BE2C (cell line): ENCODE measurements at regions not wholly inside any gene's neighbourhood (a gene's known extent, or its start where the extent isn't known, plus 50 kb on each side); places are given as distances from the start of the nearest gene placed in this dataset.

Source experiments
- DNase-seq: peaks from one replicate; pipeline ENCODE4 v3.0.0-alpha.2; 2020
- H3K27me3 ChIP-seq: fragments of 250-450 bp; sonication (Bioruptor Pico); 2 replicates; pipeline ENCODE4 v1.5.1; 2020; ENCODE audit warnings: mild to moderate bottlenecking
- H3K36me3 ChIP-seq: fragments of 250-450 bp; sonication (Bioruptor Pico); 2 replicates; pipeline ENCODE4 v1.5.1; 2020; ENCODE audit warnings: mild to moderate bottlenecking
- H3K4me1 ChIP-seq: fragments of 250-450 bp; sonication (Bioruptor Pico); 2 replicates; pipeline ENCODE4 v1.5.1; 2020
- H3K4me3 ChIP-seq: 2 replicates; pipeline ENCODE4 v1.5.1; 2011; ENCODE audit warnings: low read depth, low read length
- H3K9me3 ChIP-seq: fragments of 250-450 bp; sonication (Bioruptor Pico); 2 replicates; pipeline ENCODE4 v1.5.1; 2020
- TF ChIP-seq, protein P1 (sequence below): IDR thresholded peaks from 2 replicates; pipeline ENCODE4 v1.5.1; 2012; ENCODE audit warnings: mild to moderate bottlenecking, low read depth, low read length

DNA sequence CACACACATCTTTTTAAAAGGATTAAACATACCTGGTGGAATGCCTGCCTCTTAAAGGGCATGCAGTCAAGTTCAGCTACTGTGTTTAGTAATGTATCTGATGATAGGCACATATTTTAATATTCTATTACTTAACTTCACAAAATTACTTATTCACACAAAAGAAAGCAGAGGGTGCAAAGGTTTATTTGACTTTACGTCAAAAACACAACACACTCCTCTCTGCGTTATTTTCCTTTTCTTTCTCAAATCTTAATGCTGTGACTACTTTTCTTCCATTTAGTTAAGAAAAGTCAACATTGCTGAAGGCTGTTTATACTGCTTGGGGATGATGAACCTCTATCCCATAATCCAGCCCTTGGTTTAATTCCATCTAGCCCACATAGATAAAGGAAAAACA lies 127.9 kb upstream of the ST6GAL2 start:
- H3K4me1 ChIP-seq, result no peaks in the 10 kb centered on the region
- H3K27me3 ChIP-seq, result no peaks in the 10 kb centered on the region
- H3K4me3 ChIP-seq, result no peak overlapping the region
- no peak for DNase-seq
- TF ChIP-seq, protein P1, sequence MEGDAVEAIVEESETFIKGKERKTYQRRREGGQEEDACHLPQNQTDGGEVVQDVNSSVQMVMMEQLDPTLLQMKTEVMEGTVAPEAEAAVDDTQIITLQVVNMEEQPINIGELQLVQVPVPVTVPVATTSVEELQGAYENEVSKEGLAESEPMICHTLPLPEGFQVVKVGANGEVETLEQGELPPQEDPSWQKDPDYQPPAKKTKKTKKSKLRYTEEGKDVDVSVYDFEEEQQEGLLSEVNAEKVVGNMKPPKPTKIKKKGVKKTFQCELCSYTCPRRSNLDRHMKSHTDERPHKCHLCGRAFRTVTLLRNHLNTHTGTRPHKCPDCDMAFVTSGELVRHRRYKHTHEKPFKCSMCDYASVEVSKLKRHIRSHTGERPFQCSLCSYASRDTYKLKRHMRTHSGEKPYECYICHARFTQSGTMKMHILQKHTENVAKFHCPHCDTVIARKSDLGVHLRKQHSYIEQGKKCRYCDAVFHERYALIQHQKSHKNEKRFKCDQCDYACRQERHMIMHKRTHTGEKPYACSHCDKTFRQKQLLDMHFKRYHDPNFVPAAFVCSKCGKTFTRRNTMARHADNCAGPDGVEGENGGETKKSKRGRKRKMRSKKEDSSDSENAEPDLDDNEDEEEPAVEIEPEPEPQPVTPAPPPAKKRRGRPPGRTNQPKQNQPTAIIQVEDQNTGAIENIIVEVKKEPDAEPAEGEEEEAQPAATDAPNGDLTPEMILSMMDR, result no peak
- H3K36me3 ChIP-seq, result no peaks in the 10 kb centered on the region
- no peaks in the 10 kb centered on the region for H3K9me3 ChIP-seq

DNA sequence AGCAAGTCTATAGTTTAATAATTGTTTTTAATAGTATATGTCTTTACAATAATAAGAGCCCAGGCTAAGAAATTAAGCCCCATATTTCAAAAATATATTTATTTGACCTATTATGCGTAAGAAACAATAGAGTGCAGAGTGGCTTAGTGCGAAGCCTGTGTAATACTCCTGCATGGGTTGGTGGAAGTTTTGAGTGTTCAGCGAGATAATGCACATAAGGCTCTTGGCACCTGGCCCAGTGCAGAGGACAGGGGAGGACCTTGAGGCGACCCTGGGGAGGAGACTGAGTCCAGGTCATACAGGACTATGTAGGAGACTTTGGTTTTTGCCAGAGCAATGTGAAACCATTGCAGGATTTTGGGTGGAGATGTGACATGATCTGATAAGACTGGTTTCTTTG lies 132.4 kb upstream of the ST6GAL2 start:
- DNase-seq, result no peak
- Histone ChIP-seq H3K4me3 (no peak overlapping the region), H3K36me3 (no peaks in the 10 kb centered on the region), H3K4me1 (no peaks in the 10 kb centered on the region), H3K27me3 (no peaks in the 10 kb centered on the region), H3K9me3 (no peaks in the 10 kb centered on the region)
- TF ChIP-seq, protein P1, result no peak

DNA sequence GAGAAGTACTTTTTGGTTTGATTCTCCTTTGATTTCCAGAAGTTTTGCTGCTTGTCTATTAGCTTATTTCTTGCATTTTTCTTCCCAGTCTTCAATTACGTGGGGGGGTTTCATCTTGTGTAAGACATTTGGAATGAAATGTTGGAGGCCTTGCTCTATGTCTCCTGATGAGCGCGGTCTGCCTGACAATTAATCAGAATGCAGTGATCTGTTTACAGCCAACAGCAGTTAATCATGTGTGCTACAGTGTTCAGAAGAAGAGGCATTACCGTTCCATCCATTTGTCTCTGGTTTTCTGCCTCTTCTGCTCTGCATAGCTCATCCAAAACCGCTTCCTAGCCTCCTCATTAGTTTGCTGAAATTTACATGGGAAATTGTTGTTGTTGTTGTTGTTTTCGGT lies 134.4 kb upstream of the ST6GAL2 start:
- no peaks in the 10 kb centered on the region for H3K9me3 ChIP-seq
- no peaks in the 10 kb centered on the region for H3K27me3 ChIP-seq
- TF ChIP-seq, protein P1, result no peak
- no peaks in the 10 kb centered on the region for H3K36me3 ChIP-seq
- no peak for DNase-seq
- no peak overlapping the region for H3K4me3 ChIP-seq
- H3K4me1 ChIP-seq, result no peaks in the 10 kb centered on the region

DNA sequence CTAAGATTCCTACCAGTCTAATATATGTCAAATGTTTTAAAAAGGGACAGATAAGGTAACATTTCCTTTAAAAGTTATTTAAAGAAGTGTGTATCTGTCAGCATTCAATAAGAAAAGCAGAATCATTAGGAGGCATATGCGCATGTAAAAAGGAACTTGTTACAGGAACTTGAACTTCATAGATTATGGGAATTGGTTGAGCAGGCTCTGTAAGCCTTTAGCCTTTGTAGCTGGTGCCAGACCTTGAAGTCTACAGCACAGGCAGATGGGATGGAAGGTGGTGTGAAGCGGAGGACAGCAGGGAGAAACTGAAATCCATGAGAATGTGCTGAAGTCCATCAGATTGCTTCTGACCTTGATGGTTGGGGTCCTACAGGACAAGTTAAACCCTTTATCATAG lies 138.3 kb upstream of the ST6GAL2 start:
- TF ChIP-seq, protein P1, result no peak
- DNase-seq, result no peak

DNA sequence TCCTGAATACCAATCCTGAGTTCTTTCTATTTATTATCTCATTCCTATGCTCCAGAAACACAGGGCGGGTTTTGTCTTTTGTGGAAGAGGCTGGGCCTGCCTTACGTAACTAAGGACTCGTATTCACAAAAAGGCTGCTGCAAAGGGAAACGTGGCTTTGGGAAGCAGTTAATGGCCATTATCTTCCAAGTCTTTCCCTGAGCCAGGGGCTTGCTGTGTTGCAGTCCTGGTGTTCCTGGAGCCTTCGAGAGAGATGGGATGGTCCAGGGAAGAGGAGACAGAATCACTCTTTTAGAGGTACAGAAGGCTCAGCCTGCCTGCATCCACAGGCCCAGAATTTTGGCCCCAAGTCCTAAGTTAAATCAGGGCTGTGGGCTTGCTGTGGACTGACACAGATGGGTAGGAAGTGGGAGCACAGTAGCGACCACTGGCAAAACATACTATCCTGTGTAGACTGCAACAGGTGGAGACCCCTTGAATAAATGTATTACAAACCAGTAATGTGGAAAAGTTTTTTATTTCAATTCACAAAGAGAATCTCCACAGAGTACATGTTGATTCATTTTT lies 139.4 kb upstream of the ST6GAL2 start:
- Histone ChIP-seq H3K36me3 (no peaks in the 10 kb centered on the region), H3K4me3 (no peak overlapping the region)
- no peak for DNase-seq

More for the DNA sequence above, 138.3 kb upstream of the ST6GAL2 start:
- Histone ChIP-seq H3K36me3 (no peaks in the 10 kb centered on the region), H3K4me3 (no peak overlapping the region), H3K9me3 (no peaks in the 10 kb centered on the region), H3K4me1 (no peaks in the 10 kb centered on the region), H3K27me3 (no peaks in the 10 kb centered on the region)

DNA sequence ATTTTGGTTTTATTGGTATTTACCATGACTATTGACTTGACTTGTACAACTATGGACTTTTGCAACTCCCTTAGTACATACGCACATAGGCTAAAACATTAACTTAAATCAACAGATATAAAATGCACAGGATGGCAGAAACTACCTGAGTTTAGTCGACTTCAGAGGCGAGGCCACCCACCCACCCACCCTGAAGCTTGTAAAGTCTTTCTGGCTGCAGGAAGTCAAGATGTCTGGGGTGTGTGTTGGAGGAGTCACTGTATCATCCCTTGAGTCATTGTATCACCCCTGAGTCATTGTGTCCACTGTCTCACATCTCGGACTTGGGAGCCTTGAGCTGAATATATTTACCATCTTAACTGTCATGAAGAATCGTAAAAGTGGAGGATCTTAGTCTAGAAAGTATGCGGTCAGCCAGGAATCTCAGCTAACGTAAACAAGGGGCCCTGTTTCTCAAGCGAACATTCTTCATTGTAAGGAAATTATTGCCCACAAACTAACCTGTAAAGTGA lies 140.0 kb upstream of the ST6GAL2 start:
- Histone ChIP-seq H3K9me3 (no peaks in the 10 kb centered on the region), H3K27me3 (no peaks in the 10 kb centered on the region), H3K4me1 (no peaks in the 10 kb centered on the region), H3K4me3 (no peak overlapping the region), H3K36me3 (no peaks in the 10 kb centered on the region)
- DNase-seq, result no peak
- TF ChIP-seq, protein P1, result no peak

More for the DNA sequence above, 139.4 kb upstream of the ST6GAL2 start:
- Histone ChIP-seq H3K4me1 (no peaks in the 10 kb centered on the region), H3K9me3 (no peaks in the 10 kb centered on the region), H3K27me3 (no peaks in the 10 kb centered on the region)
- TF ChIP-seq, protein P1, result no peak
